ENCODE measurements at regions not wholly inside any gene's neighbourhood (a gene's known extent, or its start where the extent isn't known, plus 50 kb on each side); places are given as distances from the start of the nearest gene placed in this dataset.

DNA sequence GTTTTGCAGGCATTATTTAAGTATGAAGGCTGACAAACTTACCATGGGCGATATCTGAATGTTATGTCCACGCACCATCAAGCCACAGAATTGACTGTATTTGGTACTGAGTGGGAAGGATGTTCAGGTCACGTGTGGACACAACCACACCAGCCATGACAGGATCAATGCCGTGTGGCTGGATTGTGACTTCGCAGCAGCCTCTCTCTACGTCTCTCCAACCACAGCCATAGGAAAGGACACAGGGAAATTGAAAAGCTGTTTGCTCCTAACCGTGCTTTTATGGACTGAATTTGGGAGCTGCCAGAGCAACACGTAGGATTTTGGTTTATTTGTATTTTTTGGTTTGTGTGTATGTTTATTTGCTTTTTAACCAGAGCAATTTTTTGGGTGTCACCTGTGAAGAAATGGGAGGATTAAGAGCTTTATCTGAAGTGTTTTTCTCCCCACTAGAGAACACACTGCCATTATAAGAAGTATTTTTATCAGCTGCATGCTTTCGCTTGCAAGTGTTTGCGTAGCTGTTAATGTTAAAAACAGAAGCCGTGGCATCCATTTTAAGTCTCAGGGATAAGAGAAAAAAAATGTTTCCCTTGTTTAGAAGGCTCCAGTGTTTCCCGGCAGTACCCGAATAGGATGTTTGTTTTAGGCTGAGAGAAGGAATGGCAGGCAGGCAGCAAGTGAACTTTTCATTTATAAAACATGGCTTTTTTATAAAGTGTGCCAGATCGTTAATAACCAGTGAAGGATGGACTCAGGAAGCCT is 401.1 kb upstream of the NFE2L3 start:
- no peak for DNase-seq (ENCODE audit: low spot score)

DNA sequence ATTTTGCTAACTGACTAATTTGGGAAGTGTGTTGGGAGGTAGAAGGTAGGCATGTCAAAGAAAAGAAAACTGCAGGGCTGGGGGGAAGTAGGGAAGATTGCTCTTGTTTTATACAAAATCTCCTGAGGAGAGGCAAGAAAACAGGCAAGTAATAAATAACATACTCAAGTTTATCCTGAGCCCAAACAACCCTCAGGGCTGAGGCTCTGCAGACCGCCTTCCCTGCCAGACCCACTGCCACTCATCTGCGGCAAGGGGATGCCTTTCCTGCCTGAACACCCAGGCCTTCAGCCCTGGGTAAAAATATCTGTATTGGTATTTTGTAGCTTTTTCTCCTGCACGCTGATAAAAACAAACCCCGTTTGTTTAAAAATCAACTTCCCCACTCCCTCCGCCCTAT is 399.8 kb upstream of the NFE2L3 start:
- no peak for DNase-seq (ENCODE audit: low spot score)

DNA sequence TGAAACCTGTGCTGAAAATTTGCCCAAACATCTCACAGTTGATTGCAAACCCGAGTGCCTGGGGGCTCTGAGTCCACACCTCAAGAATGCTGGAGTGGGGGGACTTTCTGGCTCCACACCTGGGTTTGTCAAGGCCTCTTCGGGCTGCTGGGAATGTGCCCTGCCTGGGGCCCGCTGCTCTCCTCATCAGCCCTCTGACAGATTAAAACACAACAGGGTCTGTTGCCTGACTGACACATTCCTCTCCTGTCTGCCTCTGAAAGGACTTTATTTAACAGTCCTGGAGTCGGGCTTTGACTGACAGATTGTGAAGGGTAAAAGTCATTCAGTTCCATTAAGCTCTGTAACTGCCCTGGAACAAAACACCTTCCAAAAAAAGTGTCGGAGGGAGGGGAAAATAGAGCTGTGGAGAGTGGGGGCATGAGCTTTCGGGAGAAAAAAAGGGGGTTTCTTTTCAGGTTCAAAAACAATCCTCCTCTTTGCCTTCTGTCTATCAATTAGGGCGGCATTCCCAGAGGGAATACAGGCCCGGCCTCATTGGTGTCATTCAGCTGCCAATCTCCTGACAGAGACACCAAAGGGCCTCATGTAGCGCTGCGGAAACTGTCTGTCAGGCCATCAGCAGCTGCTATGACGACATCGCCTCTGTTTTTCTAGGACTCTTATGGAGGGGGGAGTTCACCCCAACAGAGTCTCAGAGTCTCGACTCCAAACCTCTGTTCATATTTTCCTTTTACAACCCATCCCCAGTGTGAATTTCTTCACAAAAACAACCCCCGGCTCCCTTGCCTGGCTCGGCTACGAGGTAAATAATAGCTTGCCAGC is 398.8 kb upstream of the NFE2L3 start:
- DNase-seq (ENCODE audit: low spot score) = peak; percentile 78

- DNase-seq (ENCODE audit: low spot score) = no peak
These were observed 398.2 kb upstream of the NFE2L3 start for GRCh38 chr7:25753837-25754236.

DNA sequence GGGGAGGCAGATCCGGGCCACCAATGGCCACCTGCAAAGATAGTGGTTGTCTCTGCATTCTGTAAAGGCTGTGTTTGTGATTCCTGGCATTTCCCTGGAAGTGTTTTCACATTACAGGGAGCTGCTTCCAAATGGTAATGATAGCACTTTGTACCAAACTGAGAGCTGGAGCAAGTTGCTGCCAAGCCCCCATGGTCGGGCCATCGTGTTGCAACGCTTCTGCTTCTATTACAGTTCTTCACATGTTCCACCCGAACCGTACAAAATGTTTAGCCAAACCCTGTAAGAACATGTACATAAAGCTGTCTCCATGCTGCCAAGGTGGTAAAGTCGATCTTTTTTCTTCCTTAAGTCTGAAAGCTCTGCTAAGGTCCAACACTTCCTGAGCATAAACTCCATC is 397.7 kb upstream of the NFE2L3 start:
- DNase-seq (ENCODE audit: low spot score) = no peak

- no peak for DNase-seq (ENCODE audit: low spot score)
These were observed 397.2 kb upstream of the NFE2L3 start for GRCh38 chr7:25754751-25755150.

GRCh38 chr7:25756601-25757000 is 395.4 kb upstream of the NFE2L3 start:
- DNase-seq (ENCODE audit: low spot score) = no peak

GRCh38 chr7:25758559-25758958 is 393.4 kb upstream of the NFE2L3 start:
- no peak for DNase-seq (ENCODE audit: low spot score)

DNA sequence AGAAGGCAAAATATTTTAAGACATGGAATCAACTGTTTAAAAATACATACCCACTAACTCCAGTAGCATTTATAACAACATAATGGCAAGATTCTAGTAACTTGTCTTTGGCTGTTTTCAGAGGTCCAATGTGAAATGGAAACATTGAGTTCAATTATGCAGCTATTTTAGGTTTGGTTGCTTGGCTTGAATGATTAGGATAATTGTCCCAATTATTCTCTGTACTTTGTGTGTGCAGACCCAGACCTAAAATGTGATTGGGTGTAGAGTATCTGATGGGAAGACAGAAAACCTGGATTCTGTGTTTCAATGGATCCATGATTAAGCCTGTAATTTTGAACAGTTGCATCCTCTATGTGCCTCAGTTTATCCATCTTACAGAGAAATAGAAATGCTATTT is 392.7 kb upstream of the NFE2L3 start:
- no peak for DNase-seq (ENCODE audit: low spot score)

DNA sequence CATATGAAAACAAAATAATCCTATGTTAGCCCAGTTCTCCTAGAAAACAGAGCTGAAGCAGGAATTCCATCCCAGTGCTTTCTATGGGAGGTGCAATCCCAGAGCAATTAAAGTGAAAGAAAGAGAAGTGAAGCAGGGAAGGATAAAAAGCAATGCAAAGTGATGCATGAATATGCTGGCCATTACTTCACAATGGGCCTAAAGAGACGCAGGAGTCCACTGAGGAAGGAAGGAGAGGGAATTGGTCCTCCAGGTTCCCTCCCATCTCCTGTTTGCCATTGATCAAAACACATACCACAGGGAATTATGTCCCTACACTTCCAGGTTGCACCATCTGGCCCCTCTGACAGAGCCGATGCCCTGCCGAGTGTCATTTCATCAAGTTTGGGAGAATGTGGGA is 392.2 kb upstream of the NFE2L3 start:
- DNase-seq (ENCODE audit: low spot score) = no peak

- DNase-seq (ENCODE audit: low spot score) = no peak
These were observed 389.2 kb upstream of the NFE2L3 start for GRCh38 chr7:25762511-25763462.

GRCh38 chr7:25763463-25763860 is 388.5 kb upstream of the NFE2L3 start:
- no peak for DNase-seq (ENCODE audit: low spot score)

GRCh38 chr7:25765110-25765655 is 386.8 kb upstream of the NFE2L3 start:
- no peak for DNase-seq (ENCODE audit: low spot score)

GRCh38 chr7:25770235-25770634 is 381.8 kb upstream of the NFE2L3 start:
- DNase-seq (ENCODE audit: low spot score) = no peak

GRCh38 chr7:25770670-25771069 is 381.3 kb upstream of the NFE2L3 start:
- no peak for DNase-seq (ENCODE audit: low spot score)

DNA sequence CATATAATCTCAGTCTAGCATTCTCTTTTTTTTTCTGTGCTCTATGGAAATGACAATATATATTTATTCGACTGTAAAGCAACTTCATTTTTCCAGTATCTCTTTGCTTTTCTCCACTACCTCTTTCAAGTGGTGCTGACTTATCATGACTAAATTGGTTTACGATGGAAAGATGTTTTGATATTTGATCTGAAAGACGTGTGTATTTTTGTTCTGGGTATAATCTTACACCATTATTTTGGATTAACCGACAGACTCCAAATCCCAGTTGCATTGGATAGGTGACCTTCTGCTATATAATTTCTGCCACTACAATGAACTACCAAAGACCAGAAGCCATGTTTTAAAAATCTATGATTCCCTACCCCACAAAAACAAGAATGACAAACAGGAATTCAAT is 380.5 kb upstream of the NFE2L3 start:
- DNase-seq (ENCODE audit: low spot score) = no peak

- DNase-seq (ENCODE audit: low spot score) = no peak
These were observed 379.2 kb upstream of the NFE2L3 start for GRCh38 chr7:25772802-25773201.

DNA sequence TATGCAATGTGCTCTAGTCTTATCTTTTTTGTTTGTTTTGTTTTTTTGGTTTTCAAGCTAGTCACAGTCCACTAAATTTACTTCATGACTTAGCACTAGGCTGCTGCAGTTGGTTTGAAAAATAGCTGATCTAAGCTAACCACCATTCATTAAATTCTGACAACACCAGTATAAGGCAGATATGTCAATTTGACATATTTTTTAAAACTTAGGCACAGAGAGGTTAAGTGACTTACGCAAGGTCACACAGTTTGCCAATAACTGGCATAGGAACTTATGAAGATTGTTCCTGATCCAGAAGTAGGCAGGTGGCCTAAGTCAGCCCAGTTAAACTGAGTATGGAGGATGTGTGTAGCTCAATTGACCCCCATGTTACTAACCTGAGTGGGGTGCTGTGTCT is 377.3 kb upstream of the NFE2L3 start:
- DNase-seq (ENCODE audit: low spot score) = no peak

DNA sequence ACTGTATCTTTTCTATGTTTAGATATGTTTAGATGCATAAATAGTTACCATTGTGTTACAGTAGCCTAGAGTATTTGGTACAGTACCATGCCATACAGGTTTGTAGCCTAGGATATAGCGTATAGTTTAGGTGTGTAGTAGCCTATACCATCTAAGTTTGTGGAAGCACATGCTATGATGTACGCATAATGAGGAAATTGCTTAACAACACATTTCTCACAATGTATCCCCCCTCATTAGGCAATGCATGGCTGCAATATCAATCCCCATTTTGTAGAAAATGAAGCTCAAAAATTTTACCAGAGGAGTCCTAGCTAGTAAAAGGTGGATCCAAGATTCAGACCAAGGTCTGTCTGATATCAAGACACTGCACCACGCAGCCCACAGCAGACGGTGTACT is 376.4 kb upstream of the NFE2L3 start:
- DNase-seq (ENCODE audit: low spot score) = no peak

GRCh38 chr7:25775999-25776743 is 375.8 kb upstream of the NFE2L3 start:
- DNase-seq (ENCODE audit: low spot score) = no peak

DNA sequence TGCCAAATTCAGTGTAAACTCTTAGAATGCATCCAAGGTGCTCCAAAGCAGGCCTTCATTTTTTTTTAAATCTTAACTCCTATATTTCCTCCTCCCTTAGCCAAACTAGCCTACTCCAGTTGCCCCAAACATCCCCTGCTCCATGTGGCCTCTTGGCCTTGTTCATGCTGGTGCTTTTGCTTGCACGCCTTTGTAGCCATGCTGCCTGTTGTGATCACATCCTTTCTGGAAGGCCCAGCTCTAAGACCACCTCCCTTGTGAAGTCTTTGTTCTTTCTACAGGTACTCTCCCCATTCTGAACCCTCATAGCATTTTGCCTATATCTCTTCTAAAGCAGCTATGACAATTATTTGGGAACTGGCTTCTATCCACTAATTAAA is 375.3 kb upstream of the NFE2L3 start:
- DNase-seq (ENCODE audit: low spot score) = no peak
